DMS114 treated with DMSO at 0.1 percent for 48 hours (cell line): ENCODE measurements at regions not wholly inside any gene's neighbourhood (a gene's known extent, or its start where the extent isn't known, plus 50 kb on each side); places are given as distances from the start of the nearest gene placed in this dataset.
"Not testable (repeated sequence)": the region's sequence is repeated elsewhere in the genome, so short reads cannot be mapped to it uniquely, and the experiment has no call there.

Experiments used
- DNase-seq: peaks from one replicate; lab custom pipeline; 2025; ENCODE audit not compliant: unreplicated experiment; lab: John Stamatoyannopoulos, UW

- DNase-seq = no peak
These were observed 71.3 kb upstream of the DGKB start for GRCh38 chr7:14973712-14974428.

DNA sequence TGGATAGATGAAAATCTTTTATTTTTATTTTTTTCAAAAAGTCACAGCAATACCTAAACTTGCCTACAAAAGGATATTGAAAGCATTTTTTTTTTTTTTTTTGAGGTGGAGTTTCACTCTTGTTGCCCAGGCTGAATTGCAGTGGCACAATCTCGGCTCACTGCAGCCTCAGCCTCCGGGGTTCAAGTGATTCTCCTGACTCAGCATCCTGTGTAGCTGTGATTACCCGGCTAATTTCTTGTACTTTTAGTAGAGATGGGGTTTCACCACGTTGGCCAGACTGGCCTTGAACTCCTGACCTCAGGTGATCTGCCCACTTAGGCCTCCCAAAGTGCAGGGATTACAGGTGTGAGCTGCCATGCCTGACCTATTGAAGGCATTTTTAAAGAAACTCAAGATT, 69.1 kb upstream of the DGKB start:
- not testable (repeated sequence) for DNase-seq

GRCh38 chr7:14967376-14967775, 64.8 kb upstream of the DGKB start:
- DNase-seq = not testable (repeated sequence)

DNA sequence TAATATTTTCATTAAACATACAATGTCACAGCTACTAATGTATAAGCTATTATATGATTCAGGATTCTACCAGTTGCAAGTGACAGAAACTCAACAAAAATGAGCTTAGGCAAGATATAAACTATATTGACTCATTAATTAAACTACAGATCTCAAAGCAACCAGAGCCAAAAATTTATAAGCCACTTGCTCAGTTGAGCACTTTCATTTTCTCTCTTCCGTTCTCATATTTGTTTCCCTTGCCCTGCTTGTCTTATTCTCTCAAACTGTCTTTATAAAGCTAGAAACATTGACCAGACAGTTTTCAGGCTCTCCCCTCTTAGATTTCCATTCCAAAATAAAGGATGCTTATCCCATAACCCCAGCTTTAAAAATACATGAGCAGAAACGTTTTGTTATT, 60.2 kb upstream of the DGKB start:
- DNase-seq = no peak

DNA sequence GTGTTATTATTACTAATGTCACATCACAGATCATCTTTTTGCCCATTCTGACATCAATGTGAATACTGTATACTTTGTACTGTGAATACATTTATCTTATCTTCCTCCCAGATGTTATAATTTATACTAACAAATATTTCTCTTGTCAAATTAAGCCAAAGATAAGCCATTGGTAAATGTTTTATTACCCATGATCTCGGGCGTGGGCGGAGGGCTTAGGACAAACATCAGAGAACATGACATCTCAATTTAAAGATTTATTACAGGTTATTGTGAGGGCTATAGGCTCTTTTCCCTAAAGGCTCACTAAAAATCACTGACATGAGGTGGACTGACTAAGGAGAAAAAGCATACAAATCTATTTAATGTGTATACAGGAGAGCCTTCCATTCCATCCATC, 58.2 kb upstream of the DGKB start:
- no peak for DNase-seq

GRCh38 chr7:14959339-14959738, 56.8 kb upstream of the DGKB start:
- DNase-seq = no peak

DNA sequence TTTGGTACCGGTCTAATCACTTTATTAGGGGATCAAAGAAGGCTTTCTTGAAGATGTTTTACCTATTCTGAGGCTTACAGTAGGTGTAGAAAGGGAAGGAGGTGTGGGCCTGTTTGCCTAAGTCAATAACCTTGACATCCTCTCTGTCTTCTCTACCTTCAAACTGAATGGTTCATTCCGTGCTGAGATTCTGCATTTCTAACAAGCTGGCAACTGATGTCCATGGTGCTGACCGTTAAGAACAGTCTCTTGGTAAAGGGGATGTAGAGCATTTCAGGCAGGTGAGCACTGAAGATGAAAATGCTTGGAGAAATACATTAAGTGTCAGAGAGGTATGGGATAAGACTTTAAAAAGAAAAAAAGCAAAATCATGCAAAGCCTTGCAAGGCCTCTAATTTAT, 51.5 kb upstream of the DGKB start:
- no peak for DNase-seq
